ENCODE measurements at regions not wholly inside any gene's neighbourhood (a gene's known extent, or its start where the extent isn't known, plus 50 kb on each side); places are given as distances from the start of the nearest gene placed in this dataset.

- Histone ChIP-seq H3K27ac (ENCODE audit: low read depth, low read length) (no peak overlapping the region), H3K27me3 (ENCODE audit: control insufficient read depth, insufficient read depth, low read length) (no peaks in the 10 kb centered on the region), H3K4me3 (ENCODE audit: low read depth, low read length) (no peak overlapping the region), H3K4me1 (ENCODE audit: control insufficient read depth, insufficient read depth, low read length) (no peaks in the 10 kb centered on the region), H3K9me3 (ENCODE audit: control insufficient read depth, insufficient read depth, low read length) (peaks cover 7% of the 10 kb centered on the region), H3K9ac (ENCODE audit: low read depth, low read length) (no peak overlapping the region), H3K36me3 (ENCODE audit: control insufficient read depth, insufficient read depth, low read length) (no peaks in the 10 kb centered on the region)
Measured at GRCh38 chr18:77632758-77633157, 383.1 kb downstream of the GALR1 start.

- no peaks in the 10 kb centered on the region for H3K36me3 ChIP-seq (ENCODE audit: control insufficient read depth, insufficient read depth, low read length)
- no peak overlapping the region for H3K4me3 ChIP-seq (ENCODE audit: low read depth, low read length)
- H3K9me3 ChIP-seq (ENCODE audit: control insufficient read depth, insufficient read depth, low read length), result peaks cover 7% of the 10 kb centered on the region
- no peak overlapping the region for H3K9ac ChIP-seq (ENCODE audit: low read depth, low read length)
- no peaks in the 10 kb centered on the region for H3K4me1 ChIP-seq (ENCODE audit: control insufficient read depth, insufficient read depth, low read length)
- H3K27me3 ChIP-seq (ENCODE audit: control insufficient read depth, insufficient read depth, low read length), result no peaks in the 10 kb centered on the region
- H3K27ac ChIP-seq (ENCODE audit: low read depth, low read length), result no peak overlapping the region
Measured at GRCh38 chr18:77634494-77634893, 384.8 kb downstream of the GALR1 start.

- H3K27me3 ChIP-seq (ENCODE audit: control insufficient read depth, insufficient read depth, low read length), result no peaks in the 10 kb centered on the region
- peaks cover 7% of the 10 kb centered on the region for H3K9me3 ChIP-seq (ENCODE audit: control insufficient read depth, insufficient read depth, low read length)
- H3K4me3 ChIP-seq (ENCODE audit: low read depth, low read length), result no peak overlapping the region
- no peak overlapping the region for H3K9ac ChIP-seq (ENCODE audit: low read depth, low read length)
- H3K27ac ChIP-seq (ENCODE audit: low read depth, low read length), result no peak overlapping the region
- no peaks in the 10 kb centered on the region for H3K36me3 ChIP-seq (ENCODE audit: control insufficient read depth, insufficient read depth, low read length)
- no peaks in the 10 kb centered on the region for H3K4me1 ChIP-seq (ENCODE audit: control insufficient read depth, insufficient read depth, low read length)
Measured at GRCh38 chr18:77635451-77635850, 385.8 kb downstream of the GALR1 start.

- Histone ChIP-seq H3K9ac (ENCODE audit: low read depth, low read length) (no peak overlapping the region), H3K4me1 (ENCODE audit: control insufficient read depth, insufficient read depth, low read length) (no peaks in the 10 kb centered on the region), H3K36me3 (ENCODE audit: control insufficient read depth, insufficient read depth, low read length) (no peaks in the 10 kb centered on the region), H3K4me3 (ENCODE audit: low read depth, low read length) (no peak overlapping the region), H3K27me3 (ENCODE audit: control insufficient read depth, insufficient read depth, low read length) (no peaks in the 10 kb centered on the region), H3K27ac (ENCODE audit: low read depth, low read length) (no peak overlapping the region), H3K9me3 (ENCODE audit: control insufficient read depth, insufficient read depth, low read length) (peaks cover 7% of the 10 kb centered on the region)
Measured at GRCh38 chr18:77635858-77636257, 386.2 kb downstream of the GALR1 start.

GRCh38 chr18:77645170-77645872 is 395.7 kb downstream of the GALR1 start:
- H3K27ac ChIP-seq (ENCODE audit: low read depth, low read length), result no peak overlapping the region
- H3K4me1 ChIP-seq (ENCODE audit: control insufficient read depth, insufficient read depth, low read length), result peaks cover 5% of the 10 kb centered on the region; the same call in 1 of the 2 replicates
- no peaks in the 10 kb centered on the region for H3K27me3 ChIP-seq (ENCODE audit: control insufficient read depth, insufficient read depth, low read length)
- no peak overlapping the region for H3K9ac ChIP-seq (ENCODE audit: low read depth, low read length)
- H3K9me3 ChIP-seq (ENCODE audit: control insufficient read depth, insufficient read depth, low read length), result no peaks in the 10 kb centered on the region
- no peak overlapping the region for H3K4me3 ChIP-seq (ENCODE audit: low read depth, low read length)
- H3K36me3 ChIP-seq (ENCODE audit: control insufficient read depth, insufficient read depth, low read length), result no peaks in the 10 kb centered on the region

- H3K9me3 ChIP-seq (ENCODE audit: control insufficient read depth, insufficient read depth, low read length), result no peaks in the 10 kb centered on the region
- H3K4me1 ChIP-seq (ENCODE audit: control insufficient read depth, insufficient read depth, low read length), result peaks cover 5% of the 10 kb centered on the region; the same call in 1 of the 2 replicates
- no peaks in the 10 kb centered on the region for H3K27me3 ChIP-seq (ENCODE audit: control insufficient read depth, insufficient read depth, low read length)
- no peak overlapping the region for H3K9ac ChIP-seq (ENCODE audit: low read depth, low read length)
- no peaks in the 10 kb centered on the region for H3K36me3 ChIP-seq (ENCODE audit: control insufficient read depth, insufficient read depth, low read length)
- H3K27ac ChIP-seq (ENCODE audit: low read depth, low read length), result no peak overlapping the region
- no peak overlapping the region for H3K4me3 ChIP-seq (ENCODE audit: low read depth, low read length)
Measured at GRCh38 chr18:77647472-77647871, 397.8 kb downstream of the GALR1 start.

- Histone ChIP-seq H3K4me3 (ENCODE audit: low read depth, low read length) (no peak overlapping the region), H3K36me3 (ENCODE audit: control insufficient read depth, insufficient read depth, low read length) (no peaks in the 10 kb centered on the region), H3K27me3 (ENCODE audit: control insufficient read depth, insufficient read depth, low read length) (no peaks in the 10 kb centered on the region), H3K9ac (ENCODE audit: low read depth, low read length) (no peak overlapping the region), H3K9me3 (ENCODE audit: control insufficient read depth, insufficient read depth, low read length) (no peaks in the 10 kb centered on the region), H3K4me1 (ENCODE audit: control insufficient read depth, insufficient read depth, low read length) (peaks cover 5% of the 10 kb centered on the region; the same call in 1 of the 2 replicates), H3K27ac (ENCODE audit: low read depth, low read length) (no peak overlapping the region)
Measured at GRCh38 chr18:77648411-77648810, 398.8 kb downstream of the GALR1 start.

GRCh38 chr18:77650799-77651385 is 401.2 kb downstream of the GALR1 start:
- H3K36me3 ChIP-seq (ENCODE audit: control insufficient read depth, insufficient read depth, low read length), result no peaks in the 10 kb centered on the region
- H3K9ac ChIP-seq (ENCODE audit: low read depth, low read length), result no peak overlapping the region
- peaks cover 5% of the 10 kb centered on the region; the same call in 1 of the 2 replicates for H3K4me1 ChIP-seq (ENCODE audit: control insufficient read depth, insufficient read depth, low read length)
- H3K27me3 ChIP-seq (ENCODE audit: control insufficient read depth, insufficient read depth, low read length), result no peaks in the 10 kb centered on the region
- no peaks in the 10 kb centered on the region for H3K9me3 ChIP-seq (ENCODE audit: control insufficient read depth, insufficient read depth, low read length)
- H3K4me3 ChIP-seq (ENCODE audit: low read depth, low read length), result no peak overlapping the region
- H3K27ac ChIP-seq (ENCODE audit: low read depth, low read length), result no peak overlapping the region

GRCh38 chr18:77651441-77651840 is 401.8 kb downstream of the GALR1 start:
- H3K4me3 ChIP-seq (ENCODE audit: low read depth, low read length), result no peak overlapping the region
- H3K9ac ChIP-seq (ENCODE audit: low read depth, low read length), result no peak overlapping the region
- H3K27ac ChIP-seq (ENCODE audit: low read depth, low read length), result no peak overlapping the region
- H3K27me3 ChIP-seq (ENCODE audit: control insufficient read depth, insufficient read depth, low read length), result no peaks in the 10 kb centered on the region
- no peaks in the 10 kb centered on the region for H3K9me3 ChIP-seq (ENCODE audit: control insufficient read depth, insufficient read depth, low read length)
- H3K36me3 ChIP-seq (ENCODE audit: control insufficient read depth, insufficient read depth, low read length), result no peaks in the 10 kb centered on the region
- H3K4me1 ChIP-seq (ENCODE audit: control insufficient read depth, insufficient read depth, low read length), result peaks cover 5% of the 10 kb centered on the region; the same call in 1 of the 2 replicates

GRCh38 chr18:77653792-77654191 is 404.1 kb downstream of the GALR1 start:
- Histone ChIP-seq H3K9ac (ENCODE audit: low read depth, low read length) (no peak overlapping the region), H3K27ac (ENCODE audit: low read depth, low read length) (no peak overlapping the region), H3K9me3 (ENCODE audit: control insufficient read depth, insufficient read depth, low read length) (no peaks in the 10 kb centered on the region), H3K36me3 (ENCODE audit: control insufficient read depth, insufficient read depth, low read length) (no peaks in the 10 kb centered on the region), H3K4me1 (ENCODE audit: control insufficient read depth, insufficient read depth, low read length) (no peaks in the 10 kb centered on the region), H3K4me3 (ENCODE audit: low read depth, low read length) (no peak overlapping the region), H3K27me3 (ENCODE audit: control insufficient read depth, insufficient read depth, low read length) (no peaks in the 10 kb centered on the region)

GRCh38 chr18:77654302-77654701 is 404.7 kb downstream of the GALR1 start:
- no peak overlapping the region for H3K9ac ChIP-seq (ENCODE audit: low read depth, low read length)
- H3K27me3 ChIP-seq (ENCODE audit: control insufficient read depth, insufficient read depth, low read length), result no peaks in the 10 kb centered on the region
- no peaks in the 10 kb centered on the region for H3K36me3 ChIP-seq (ENCODE audit: control insufficient read depth, insufficient read depth, low read length)
- no peak overlapping the region for H3K27ac ChIP-seq (ENCODE audit: low read depth, low read length)
- H3K4me3 ChIP-seq (ENCODE audit: low read depth, low read length), result no peak overlapping the region
- H3K4me1 ChIP-seq (ENCODE audit: control insufficient read depth, insufficient read depth, low read length), result no peaks in the 10 kb centered on the region
- H3K9me3 ChIP-seq (ENCODE audit: control insufficient read depth, insufficient read depth, low read length), result no peaks in the 10 kb centered on the region

Measured in HUES48 (cell line).